ENCODE measurements at regions not wholly inside any gene's neighbourhood (a gene's known extent, or its start where the extent isn't known, plus 50 kb on each side); places are given as distances from the start of the nearest gene placed in this dataset.

DNA sequence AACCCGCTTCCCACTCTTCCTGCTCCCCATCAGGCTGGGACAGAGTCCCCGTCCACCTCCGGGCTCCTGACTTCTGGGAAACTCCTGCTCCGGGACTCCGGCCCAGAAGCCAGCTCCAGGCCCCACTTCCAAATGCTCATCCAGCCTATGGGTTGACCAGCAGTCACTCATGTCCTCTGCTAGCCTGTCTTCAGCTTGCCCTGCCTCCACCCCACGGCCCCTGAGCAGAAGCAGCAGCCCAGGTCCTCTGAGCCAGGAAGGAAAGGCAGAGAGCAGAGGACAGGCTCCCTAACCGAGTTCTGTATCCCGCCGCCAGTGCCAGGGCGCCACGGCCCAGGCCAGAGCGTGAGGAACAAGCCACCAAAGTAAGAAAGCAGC, 86.4 kb upstream of the ID2 start:
- TF ChIP-seq, protein P1, sequence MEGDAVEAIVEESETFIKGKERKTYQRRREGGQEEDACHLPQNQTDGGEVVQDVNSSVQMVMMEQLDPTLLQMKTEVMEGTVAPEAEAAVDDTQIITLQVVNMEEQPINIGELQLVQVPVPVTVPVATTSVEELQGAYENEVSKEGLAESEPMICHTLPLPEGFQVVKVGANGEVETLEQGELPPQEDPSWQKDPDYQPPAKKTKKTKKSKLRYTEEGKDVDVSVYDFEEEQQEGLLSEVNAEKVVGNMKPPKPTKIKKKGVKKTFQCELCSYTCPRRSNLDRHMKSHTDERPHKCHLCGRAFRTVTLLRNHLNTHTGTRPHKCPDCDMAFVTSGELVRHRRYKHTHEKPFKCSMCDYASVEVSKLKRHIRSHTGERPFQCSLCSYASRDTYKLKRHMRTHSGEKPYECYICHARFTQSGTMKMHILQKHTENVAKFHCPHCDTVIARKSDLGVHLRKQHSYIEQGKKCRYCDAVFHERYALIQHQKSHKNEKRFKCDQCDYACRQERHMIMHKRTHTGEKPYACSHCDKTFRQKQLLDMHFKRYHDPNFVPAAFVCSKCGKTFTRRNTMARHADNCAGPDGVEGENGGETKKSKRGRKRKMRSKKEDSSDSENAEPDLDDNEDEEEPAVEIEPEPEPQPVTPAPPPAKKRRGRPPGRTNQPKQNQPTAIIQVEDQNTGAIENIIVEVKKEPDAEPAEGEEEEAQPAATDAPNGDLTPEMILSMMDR (conservative IDR thresholded peaks at IDR 0.05) = no peak
- Histone ChIP-seq H3K9me3 (ENCODE audit: control insufficient read depth, low read depth, low read length) (no peaks in the 10 kb centered on the region), H3K4me2 (ENCODE audit: insufficient read depth, insufficient read length, low read length) (no peak overlapping the region), H3K9ac (ENCODE audit: extremely low read depth, insufficient read length, low read length) (no peak overlapping the region), H3K23ac (ENCODE audit: insufficient read length, low read depth, low read length) (no peak overlapping the region), H2AFZ (ENCODE audit: low read length) (no peak overlapping the region), H3K18ac (ENCODE audit: insufficient read length, low read depth, low read length) (no peak overlapping the region), H4K5ac (ENCODE audit: insufficient read length, low read depth, low read length) (no peak overlapping the region), H2BK12ac (ENCODE audit: insufficient read length, low read depth, low read length) (no peak overlapping the region), H4K91ac (ENCODE audit: insufficient read length, low read depth, low read length) (no peak overlapping the region), H3K23me2 (ENCODE audit: insufficient read length, low read depth, low read length, poor library complexity, severe bottlenecking) (no peaks in the 10 kb centered on the region), H4K8ac (replicated peaks; ENCODE audit: insufficient read length, low read depth, low read length) (no peak overlapping the region), H2BK15ac (ENCODE audit: low read depth, low read length) (no peak overlapping the region), H3K79me1 (ENCODE audit: insufficient read depth, low read depth, low read length, poor library complexity, severe bottlenecking) (no peaks in the 10 kb centered on the region), H2BK5ac (ENCODE audit: insufficient read length, low read length) (no peak overlapping the region), H3T11ph (ENCODE audit: low read length) (no peak overlapping the region), H3K27me3 (ENCODE audit: insufficient read depth, low read length) (no peaks in the 10 kb centered on the region), H3K4me1 (ENCODE audit: insufficient read depth, low read length) (no peaks in the 10 kb centered on the region), H3K27ac (ENCODE audit: insufficient read length, low read depth, low read length) (no peak overlapping the region), H3K56ac (ENCODE audit: insufficient read length, low read depth, low read length) (no peak overlapping the region), H4K20me1 (ENCODE audit: control insufficient read depth, insufficient read depth, insufficient read length) (no peaks in the 10 kb centered on the region), H3K4ac (ENCODE audit: low read depth, low read length) (no peak overlapping the region), H2AK5ac (ENCODE audit: insufficient read length, low read length) (no peak overlapping the region), H3K14ac (ENCODE audit: insufficient read depth, low read length) (no peak overlapping the region), H3K79me2 (ENCODE audit: insufficient read depth, low read length) (no peaks in the 10 kb centered on the region), H2BK20ac (ENCODE audit: low read depth, low read length, poor library complexity, severe bottlenecking) (no peak overlapping the region), H2BK120ac (ENCODE audit: low read depth, low read length, poor library complexity, severe bottlenecking) (no peak overlapping the region)
- 0 out of 7 replicates have a peak overlapping the region, but pooled peaks of 1 of the 3 experiments have one; percentile 39 for H3K27ac Mint-ChIP-seq
- peaks cover 0 to 7% of the 10 kb centered on the region in 2 experiments; a peak in 1 of 4 replicates for H3K4me1 Mint-ChIP-seq
- no peaks in the 10 kb centered on the region for H3K36me3 Mint-ChIP-seq (ENCODE audit: insufficient read depth in 1 of 3, low read depth in 3 of 3)
- H3K9me3 Mint-ChIP-seq = no peaks in the 10 kb centered on the region
- peaks cover 2% of the 10 kb centered on the region for H3K27me3 Mint-ChIP-seq (ENCODE audit: low read depth)
- no CpG with 5 or more reads among the region's 12 CpGs for WGBS (ENCODE audit: extremely low coverage, insufficient read length, low lambda C conversion rate)
- DNase-seq = no peak
- H3K4me3 Mint-ChIP-seq = no peak overlapping the region

All from H9 (cell line).